Esophagus muscularis mucosa (tissue), 4 donors: ENCODE measurements at regions not wholly inside any gene's neighbourhood (a gene's known extent, or its start where the extent isn't known, plus 50 kb on each side); places are given as distances from the start of the nearest gene placed in this dataset.
"Not testable (repeated sequence)": the region's sequence is repeated elsewhere in the genome, so short reads cannot be mapped to it uniquely, and the experiment has no call there.

Experiments used
- DNase-seq: peaks from one replicate; pipeline ENCODE4 v3.0.0-alpha.2; 2017; ENCODE audit errors: extremely low spot score
- H3K27ac ChIP-seq, 4 donors: fragments of 200-600 bp; sonication (generic); replicated peaks in 1 of 4; 1 replicate in 3 of 4; 2 replicates in 1 of 4; pipeline ENCODE4 v1.5.1; 2016 to 2019; ENCODE audit warnings: mild to moderate bottlenecking in 1 of 4
- H3K27me3 ChIP-seq, 4 donors: fragments of 200-600 bp; sonication (generic); one replicate each; pipeline versions ENCODE4 v1.5.1 to v1.6.0; 2016 to 2019
- H3K36me3 ChIP-seq, 4 donors: fragments of 200-600 bp; sonication (generic); one replicate each; pipeline ENCODE4 v1.5.1; 2016 to 2019
- H3K4me1 ChIP-seq, 4 donors: fragments of 200-600 bp; sonication (generic); one replicate each; pipeline ENCODE4 v1.5.1; 2016 to 2019
- H3K4me3 ChIP-seq, 4 donors: fragments of 200-600 bp; sonication (generic); 1 replicate in 2 of 4; 2 replicates in 2 of 4; pipeline ENCODE4 v1.5.1; 2016 to 2019; ENCODE audit warnings: mild to moderate bottlenecking in 4 of 4, moderate library complexity in 1 of 4
- H3K9me3 ChIP-seq, 4 donors: fragments of 200-600 bp; sonication (generic); 1 replicate in 3 of 4; 2 replicates in 1 of 4; pipeline ENCODE4 v1.5.1; 2016 to 2019
- WGBS: methylation state at CpG from one replicate; pipeline ENCODE4 v1.1.5; 2018; 5-methylcytosine and 5-hydroxymethylcytosine counted together
- intact Hi-C: fragments of 100-400 bp; cut with DNase I; formaldehyde crosslinking; loops from one replicate; pipeline ENCODE4 v1.15.1; 2023

- DNase-seq, H3K9me3 ChIP-seq, H3K27ac ChIP-seq, intact Hi-C loops, H3K4me3 ChIP-seq, H3K36me3 ChIP-seq, H3K27me3 ChIP-seq, H3K4me1 ChIP-seq: not testable (repeated sequence)
- WGBS: 32% methylated on average over 3 of the region's 6 CpGs
Measured at GRCh38 chr10:38252551-38252950, 158.4 kb downstream of the ZNF37A start.

- 74% methylated on average over 6 of the region's 6 CpGs for WGBS
- H3K4me1 ChIP-seq, H3K27ac ChIP-seq, intact Hi-C loops, H3K27me3 ChIP-seq, H3K9me3 ChIP-seq, H3K4me3 ChIP-seq, DNase-seq, H3K36me3 ChIP-seq: not testable (repeated sequence)
Measured at GRCh38 chr10:38267555-38267954, 173.4 kb downstream of the ZNF37A start.

- DNase-seq, H3K27me3 ChIP-seq, H3K36me3 ChIP-seq, H3K4me1 ChIP-seq, intact Hi-C loops, H3K27ac ChIP-seq, H3K4me3 ChIP-seq, H3K9me3 ChIP-seq: not testable (repeated sequence)
- 52% methylated on average over 3 of the region's 3 CpGs for WGBS
Measured at GRCh38 chr10:38271031-38271430, 176.9 kb downstream of the ZNF37A start.

GRCh38 chr10:38274879-38275278 is 180.7 kb downstream of the ZNF37A start:
- H3K27ac ChIP-seq, H3K9me3 ChIP-seq, H3K4me1 ChIP-seq, H3K27me3 ChIP-seq, intact Hi-C loops, DNase-seq, H3K36me3 ChIP-seq, H3K4me3 ChIP-seq: not testable (repeated sequence)
- 70% methylated on average over 2 of the region's 2 CpGs for WGBS

GRCh38 chr10:38292560-38292959 is 198.4 kb downstream of the ZNF37A start:
- H3K4me1 ChIP-seq, H3K9me3 ChIP-seq, H3K36me3 ChIP-seq, H3K27me3 ChIP-seq, H3K27ac ChIP-seq, intact Hi-C loops, H3K4me3 ChIP-seq, DNase-seq: not testable (repeated sequence)
- 95% methylated on average over 2 of the region's 2 CpGs for whole genome bisulfite sequencing

GRCh38 chr10:38310111-38310510 is 216.0 kb downstream of the ZNF37A start:
- intact Hi-C loops, DNase-seq, H3K4me1 ChIP-seq, H3K27ac ChIP-seq, H3K36me3 ChIP-seq, H3K27me3 ChIP-seq, H3K4me3 ChIP-seq, H3K9me3 ChIP-seq: not testable (repeated sequence)
- WGBS: 71% methylated on average over 5 of the region's 5 CpGs

- H3K4me3 ChIP-seq, H3K4me1 ChIP-seq, intact Hi-C loops, DNase-seq, H3K9me3 ChIP-seq, H3K36me3 ChIP-seq, H3K27ac ChIP-seq, H3K27me3 ChIP-seq: not testable (repeated sequence)
- 71% methylated on average over 4 of the region's 4 CpGs for WGBS
Measured at GRCh38 chr10:38315090-38315805, 221.1 kb downstream of the ZNF37A start.

GRCh38 chr10:38321393-38321792 is 227.3 kb downstream of the ZNF37A start:
- H3K27me3 ChIP-seq, H3K36me3 ChIP-seq, H3K4me1 ChIP-seq, intact Hi-C loops, H3K9me3 ChIP-seq, H3K4me3 ChIP-seq, H3K27ac ChIP-seq, DNase-seq: not testable (repeated sequence)
- 86% methylated on average over 8 of the region's 8 CpGs for WGBS

- H3K27ac ChIP-seq, H3K4me1 ChIP-seq, intact Hi-C loops, H3K27me3 ChIP-seq, H3K9me3 ChIP-seq, DNase-seq, H3K4me3 ChIP-seq, H3K36me3 ChIP-seq: not testable (repeated sequence)
- 63% methylated on average over 2 of the region's 2 CpGs for WGBS
Measured at GRCh38 chr10:38330306-38330705, 236.2 kb downstream of the ZNF37A start.

GRCh38 chr10:38331106-38331505 is 237.0 kb downstream of the ZNF37A start:
- intact Hi-C loops, H3K27me3 ChIP-seq, DNase-seq, H3K36me3 ChIP-seq, H3K9me3 ChIP-seq, H3K4me3 ChIP-seq, H3K27ac ChIP-seq, H3K4me1 ChIP-seq: not testable (repeated sequence)
- 68% methylated on average over 2 of the region's 2 CpGs for WGBS

- H3K9me3 ChIP-seq, H3K27me3 ChIP-seq, H3K27ac ChIP-seq, DNase-seq, intact Hi-C loops, H3K36me3 ChIP-seq, H3K4me3 ChIP-seq, H3K4me1 ChIP-seq: not testable (repeated sequence)
- WGBS: 80% methylated on average over 4 of the region's 4 CpGs
Measured at GRCh38 chr10:38333699-38334098, 239.6 kb downstream of the ZNF37A start.

- 80% methylated on average over 1 of the region's 1 CpG for WGBS
- H3K27me3 ChIP-seq, H3K27ac ChIP-seq, H3K36me3 ChIP-seq, H3K4me3 ChIP-seq, intact Hi-C loops, H3K9me3 ChIP-seq, H3K4me1 ChIP-seq, DNase-seq: not testable (repeated sequence)
Measured at GRCh38 chr10:38350645-38351044, 256.5 kb downstream of the ZNF37A start.

- H3K4me1 ChIP-seq, H3K9me3 ChIP-seq, H3K27ac ChIP-seq, H3K4me3 ChIP-seq, DNase-seq, H3K27me3 ChIP-seq, intact Hi-C loops: not testable (repeated sequence)
- H3K36me3 ChIP-seq: peaks cover 0 to 10% (median 0%) of the 10 kb centered on the region in 4 donors
- 75% methylated on average over 3 of the region's 3 CpGs for WGBS
Measured at GRCh38 chr10:38354410-38354809, 260.3 kb downstream of the ZNF37A start.
